ENCODE measurements at regions not wholly inside any gene's neighbourhood (a gene's known extent, or its start where the extent isn't known, plus 50 kb on each side); places are given as distances from the start of the nearest gene placed in this dataset.
A peak's percentile ranks its signal among the peaks of the same experiment; 100 is the strongest.

DNA sequence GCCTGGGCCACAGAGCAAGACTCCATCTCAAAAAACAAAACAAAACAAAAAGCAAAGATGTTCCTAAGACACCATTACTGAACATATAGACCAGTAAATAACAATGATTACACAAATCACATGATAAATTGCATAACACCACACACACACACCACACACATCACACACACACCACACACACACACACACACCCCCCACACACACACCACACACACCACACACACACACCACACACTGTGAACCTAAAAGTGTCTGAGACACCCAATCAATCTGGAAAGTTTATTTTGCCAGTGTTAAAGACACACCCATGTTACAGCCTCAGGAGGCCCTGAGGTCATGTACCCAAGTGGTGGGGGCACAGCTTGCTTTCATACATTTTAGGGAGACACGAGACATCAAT lies 62.6 kb upstream of the ASAP2 start:
- H3K4me3 ChIP-seq (ENCODE audit: low read depth, low read length, poor library complexity, severe bottlenecking) = no peak overlapping the region
- no peak for DNase-seq (ENCODE audit: low spot score)
- BruUV-seq (replicated peaks) = no TSS peak
- no peaks in the 10 kb centered on the region for H3K9me3 ChIP-seq (ENCODE audit: low read depth, low read length, poor library complexity, severe bottlenecking)
- H3K36me3 ChIP-seq (ENCODE audit: insufficient read depth, low read length, poor library complexity, severe bottlenecking) = no peaks in the 10 kb centered on the region
- peaks cover 22% of the 10 kb centered on the region for H3K4me1 ChIP-seq (ENCODE audit: insufficient read depth, low read length, poor library complexity, severe bottlenecking)
- no peak for TF ChIP-seq CTCF (conservative IDR thresholded peaks at IDR 0.05; ENCODE audit: low read depth, low read length)
- no peak for TF ChIP-seq EZH2 (IDR thresholded peaks at IDR 0.05; ENCODE audit: borderline replicate concordance, low read depth, low read length, poor library complexity, severe bottlenecking)
- no peak overlapping the region for H3K27ac ChIP-seq (ENCODE audit: low read depth, low read length, poor library complexity, severe bottlenecking)
- intact Hi-C loops (cut with micrococcal nuclease; ENCODE audit: unreplicated experiment) = loop anchor here (5.0 kb wide), 1 partner anchor 278 kb away; the partner anchor contains the start of genes CPSF3 and ITGB1BP1
- no peaks in the 10 kb centered on the region for H3K27me3 ChIP-seq (replicated peaks; ENCODE audit: insufficient read depth, low read depth, low read length, poor library complexity)
- CTCF ChIA-PET = interaction anchor here (0.7 to 1.4 kb wide), 2 partner anchors 227 to 1953 kb away, joined by 3 read pairs; no protein-coding TSS in a partner anchor
- POLR2A ChIA-PET (ENCODE audit: low non-redundant PET) = no interaction called here

DNA sequence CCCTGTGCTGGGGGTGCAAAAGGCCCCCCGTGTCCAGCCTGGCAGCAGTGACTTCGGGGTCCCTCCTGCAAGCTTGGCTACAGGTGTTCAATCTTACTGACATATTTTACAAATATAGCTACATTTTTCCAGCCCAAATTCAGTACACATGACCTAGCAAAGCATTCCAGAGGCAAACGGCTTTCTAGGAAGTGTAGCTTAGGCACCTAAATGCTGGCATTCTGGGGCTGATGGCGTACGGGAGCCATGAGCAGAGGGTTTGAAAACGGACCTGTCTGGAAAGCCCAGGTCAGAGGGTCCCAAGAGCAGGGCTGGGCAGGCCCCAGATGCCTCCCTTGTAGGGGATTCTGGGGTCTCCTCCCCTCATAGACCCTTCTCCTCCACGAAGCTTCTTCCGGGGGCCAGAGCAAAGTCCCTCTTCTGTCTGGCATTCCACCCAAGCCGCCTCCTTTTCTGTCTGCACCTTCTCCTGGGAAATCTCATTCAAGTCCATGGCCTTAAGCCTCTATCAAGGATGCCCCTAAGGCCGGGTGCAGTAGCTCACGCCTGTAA lies 63.3 kb upstream of the ASAP2 start:
- Histone ChIP-seq H3K36me3 (ENCODE audit: insufficient read depth, low read length, poor library complexity, severe bottlenecking) (no peaks in the 10 kb centered on the region), H3K27me3 (replicated peaks; ENCODE audit: insufficient read depth, low read depth, low read length, poor library complexity) (no peaks in the 10 kb centered on the region), H3K4me3 (ENCODE audit: low read depth, low read length, poor library complexity, severe bottlenecking) (peak overlapping the region; percentile 34), H3K27ac (ENCODE audit: low read depth, low read length, poor library complexity, severe bottlenecking) (no peak overlapping the region), H3K9me3 (ENCODE audit: low read depth, low read length, poor library complexity, severe bottlenecking) (no peaks in the 10 kb centered on the region), H3K4me1 (ENCODE audit: insufficient read depth, low read length, poor library complexity, severe bottlenecking) (peaks cover 22% of the 10 kb centered on the region)
- POLR2A ChIA-PET (ENCODE audit: low non-redundant PET) = interaction anchor here (0.7 kb wide), 1 partner anchor 161 kb away, joined by 3 read pairs; no protein-coding TSS in a partner anchor
- intact Hi-C loops (cut with micrococcal nuclease; ENCODE audit: unreplicated experiment) = loop anchor here (2.0 to 5.0 kb wide), 3 partner anchors 189 to 279 kb away; partner anchors contain the start of genes CPSF3 and ITGB1BP1
- no peak for DNase-seq (ENCODE audit: low spot score)
- TF ChIP-seq EZH2 (IDR thresholded peaks at IDR 0.05; ENCODE audit: borderline replicate concordance, low read depth, low read length, poor library complexity, severe bottlenecking) (no peak), CTCF (conservative IDR thresholded peaks at IDR 0.05; ENCODE audit: low read depth, low read length) (no peak)
- CTCF ChIA-PET = interaction anchor here (0.5 to 2.5 kb wide), 4 partner anchors 48 to 1953 kb away, joined by 3 to 28 read pairs (median 4); no protein-coding TSS in a partner anchor
- BruUV-seq (replicated peaks) = no TSS peak

- no peaks in the 10 kb centered on the region for H3K9me3 ChIP-seq (ENCODE audit: low read depth, low read length, poor library complexity, severe bottlenecking)
- H3K4me3 ChIP-seq (ENCODE audit: low read depth, low read length, poor library complexity, severe bottlenecking) = peak overlapping the region; percentile 34
- CTCF ChIA-PET = interaction anchor here (0.5 to 2.5 kb wide), 4 partner anchors 49 to 627 kb away, joined by 3 to 28 read pairs (median 4); no protein-coding TSS in a partner anchor
- H3K27ac ChIP-seq (ENCODE audit: low read depth, low read length, poor library complexity, severe bottlenecking) = no peak overlapping the region
- intact Hi-C loops (cut with micrococcal nuclease; ENCODE audit: unreplicated experiment) = loop anchor here (1.0 to 5.0 kb wide), 4 partner anchors 190 to 333 kb away; partner anchors contain the start of genes CPSF3 and ITGB1BP1
- POLR2A ChIA-PET (ENCODE audit: low non-redundant PET) = no interaction called here
- no peak for TF ChIP-seq EZH2 (IDR thresholded peaks at IDR 0.05; ENCODE audit: borderline replicate concordance, low read depth, low read length, poor library complexity, severe bottlenecking)
- TF ChIP-seq CTCF (conservative IDR thresholded peaks at IDR 0.05; ENCODE audit: low read depth, low read length) = peak; percentile 98
- H3K36me3 ChIP-seq (ENCODE audit: insufficient read depth, low read length, poor library complexity, severe bottlenecking) = no peaks in the 10 kb centered on the region
- no TSS peak for BruUV-seq (replicated peaks)
- no peaks in the 10 kb centered on the region for H3K27me3 ChIP-seq (replicated peaks; ENCODE audit: insufficient read depth, low read depth, low read length, poor library complexity)
- peaks cover 22% of the 10 kb centered on the region for H3K4me1 ChIP-seq (ENCODE audit: insufficient read depth, low read length, poor library complexity, severe bottlenecking)
- peak; percentile 93 for DNase-seq (ENCODE audit: low spot score)
These were observed 63.9 kb upstream of the ASAP2 start for GRCh38 chr2:9142551-9143263.
